ENCODE measurements at regions not wholly inside any gene's neighbourhood (a gene's known extent, or its start where the extent isn't known, plus 50 kb on each side); places are given as distances from the start of the nearest gene placed in this dataset.

DNA sequence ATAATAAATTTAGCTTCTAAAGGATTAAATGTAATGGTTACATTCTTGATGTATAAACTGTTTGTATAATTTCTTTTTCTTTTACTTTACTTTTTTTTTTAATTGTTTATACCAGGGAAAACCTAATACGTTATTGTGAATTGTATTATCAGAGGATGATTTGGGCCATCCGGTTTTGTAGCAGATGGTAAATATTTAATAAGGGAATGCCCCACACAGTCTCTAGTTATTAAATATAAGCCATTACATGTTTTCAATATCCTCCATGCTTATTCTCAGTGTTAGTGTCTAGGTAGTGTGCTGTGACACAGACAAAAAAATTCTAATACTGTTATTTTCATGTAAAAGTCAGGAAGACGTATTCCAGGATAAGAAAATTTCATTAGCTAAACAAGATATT lies 553.9 kb downstream of the ZNF804A start:
- no peak for DNase-seq

DNA sequence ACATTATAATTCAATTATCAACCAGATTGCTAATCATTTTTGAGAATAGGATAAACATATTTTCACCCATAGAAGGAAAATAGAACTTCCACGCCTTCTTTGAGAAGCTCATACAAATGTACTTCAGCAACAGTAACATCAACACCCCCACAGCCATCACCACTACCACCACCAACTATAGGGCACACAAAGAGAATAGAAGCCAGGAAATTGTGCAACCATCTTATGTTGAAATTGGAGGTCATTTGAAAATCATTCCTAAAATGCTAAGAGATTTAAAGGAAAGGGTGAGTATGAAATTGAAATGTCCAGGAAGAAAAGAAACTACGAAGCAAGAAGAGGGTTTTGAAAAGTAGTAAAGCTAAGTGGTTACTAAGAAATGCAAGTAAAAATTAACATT lies 563.4 kb downstream of the ZNF804A start:
- no peak for DNase-seq

DNA sequence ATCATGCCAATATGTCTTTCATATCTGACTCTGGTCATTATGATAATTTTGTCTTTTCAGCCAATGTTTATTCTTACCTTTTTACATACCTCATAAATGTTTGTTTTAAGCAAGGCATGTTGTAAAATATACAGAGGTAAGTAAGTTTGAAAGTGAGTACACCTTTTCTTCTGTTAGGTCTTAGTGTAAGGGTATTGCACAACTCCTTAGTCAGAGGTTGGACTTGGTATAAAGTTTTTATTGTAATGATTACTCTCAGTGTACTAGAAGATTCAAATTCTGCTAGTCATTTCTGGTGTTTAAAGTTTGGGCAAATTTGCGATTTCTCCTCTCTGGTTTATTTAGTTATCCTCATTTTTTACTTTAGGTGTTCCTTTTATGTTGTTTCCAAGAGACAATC lies 564.3 kb upstream of the FSIP2 start:
- no peak for DNase-seq

- no peak for DNase-seq
Measured at GRCh38 chr2:185179743-185180142, 558.9 kb upstream of the FSIP2 start.

DNA sequence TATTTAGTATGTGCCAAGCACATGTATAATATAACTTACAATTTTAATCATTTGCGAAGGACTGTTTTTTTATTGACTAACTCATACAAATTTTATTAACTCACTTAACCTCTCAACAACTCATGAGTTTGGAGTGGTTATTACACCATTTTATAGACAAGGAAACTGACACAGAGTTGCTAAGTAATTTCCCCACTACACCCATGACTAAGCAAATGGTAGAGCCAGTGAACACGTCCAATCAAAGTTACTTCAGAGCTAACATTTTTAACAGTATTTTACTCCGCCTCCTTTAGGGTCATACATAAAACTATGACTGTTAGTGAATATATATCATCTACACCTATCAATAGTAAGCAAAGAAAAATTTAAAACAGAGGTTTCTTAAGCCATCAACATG lies 556.7 kb upstream of the FSIP2 start:
- DNase-seq = no peak

DNA sequence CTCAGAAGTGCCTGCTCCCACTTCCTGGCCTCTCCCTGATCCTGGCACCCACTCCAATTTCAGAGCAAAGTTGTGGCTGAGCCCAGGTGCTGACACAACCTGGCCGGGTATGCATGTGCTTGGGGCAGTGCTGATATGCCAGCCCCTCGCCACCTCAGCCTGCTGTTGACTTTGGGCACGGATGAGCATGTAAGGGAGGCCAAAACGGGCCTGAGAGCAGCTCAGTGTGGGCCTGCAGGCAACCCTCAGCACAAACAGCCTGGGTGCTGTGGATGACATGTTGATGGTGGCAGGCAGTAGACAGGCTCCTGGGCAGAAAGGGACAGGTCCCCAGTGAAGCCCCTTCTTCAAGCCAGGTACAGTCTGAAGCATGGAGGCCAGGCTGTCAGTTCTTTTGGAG lies 553.6 kb upstream of the FSIP2 start:
- DNase-seq = no peak

GRCh38 chr2:185187421-185187820 lies 551.2 kb upstream of the FSIP2 start:
- no peak for DNase-seq

DNA sequence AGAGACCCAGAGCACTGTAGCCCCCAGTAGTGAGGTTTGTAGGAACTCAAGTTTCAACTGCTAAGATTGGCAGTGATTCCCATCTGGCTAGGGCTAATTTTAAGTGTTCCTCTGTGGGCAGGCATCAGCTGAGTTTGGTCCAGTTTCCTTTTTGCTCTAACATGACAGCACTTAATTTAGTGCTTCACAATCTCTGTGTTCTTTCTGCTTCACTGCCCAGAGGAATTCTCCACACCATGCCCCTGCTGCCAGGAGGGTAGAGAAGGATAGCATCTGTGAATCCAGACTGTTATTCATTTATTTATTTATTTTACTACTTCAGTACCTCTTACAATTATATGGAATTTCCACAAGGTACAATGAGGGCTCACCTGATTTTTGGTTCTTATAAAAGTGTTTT lies 549.9 kb upstream of the FSIP2 start:
- no peak for DNase-seq

- DNase-seq = no peak
Measured at GRCh38 chr2:185201063-185201462, 537.5 kb upstream of the FSIP2 start.

DNA sequence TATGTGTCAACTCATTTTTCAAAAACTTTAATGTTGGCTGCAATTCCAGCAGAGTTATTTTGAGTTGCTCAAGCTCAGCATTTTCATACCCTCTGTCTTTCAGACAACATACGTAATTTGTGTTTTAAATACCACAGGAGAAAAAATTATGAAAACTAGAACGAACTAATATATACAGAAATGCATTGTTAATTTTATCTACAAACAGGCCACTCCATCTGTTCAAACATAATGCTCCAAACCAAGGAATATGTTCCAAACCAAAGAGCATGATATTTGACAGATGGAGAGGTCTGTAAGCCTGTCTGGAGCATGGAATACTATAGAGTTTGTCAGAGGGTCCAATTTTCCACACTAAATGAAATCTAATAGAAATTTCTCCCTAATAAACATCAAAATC lies 536.2 kb upstream of the FSIP2 start:
- DNase-seq = no peak

GRCh38 chr2:185202945-185203528 lies 535.6 kb upstream of the FSIP2 start:
- no peak for DNase-seq

DNA sequence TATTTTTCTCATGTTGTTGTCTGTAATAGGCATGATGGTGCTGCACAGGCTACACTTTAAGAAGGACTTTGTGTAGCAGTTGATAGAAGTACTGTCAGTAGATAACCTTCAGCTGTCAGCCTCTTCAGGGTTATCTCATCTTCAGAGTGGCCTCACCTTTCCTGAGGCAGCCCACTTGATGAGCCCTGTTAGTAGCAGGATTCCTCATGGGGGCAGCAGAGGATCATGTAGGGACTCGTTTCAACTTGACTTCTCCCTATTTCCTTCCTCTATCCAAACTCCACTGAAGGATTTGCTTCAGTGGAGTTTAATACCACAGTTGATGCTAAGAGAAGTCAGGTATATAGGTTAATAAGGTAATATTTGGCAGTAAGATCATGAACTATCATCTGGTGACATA lies 530.3 kb upstream of the FSIP2 start:
- no peak for DNase-seq

GRCh38 chr2:185215497-185215896 lies 523.1 kb upstream of the FSIP2 start:
- DNase-seq = no peak

- DNase-seq = no peak
Measured at GRCh38 chr2:185219981-185220380, 518.6 kb upstream of the FSIP2 start.

DNA sequence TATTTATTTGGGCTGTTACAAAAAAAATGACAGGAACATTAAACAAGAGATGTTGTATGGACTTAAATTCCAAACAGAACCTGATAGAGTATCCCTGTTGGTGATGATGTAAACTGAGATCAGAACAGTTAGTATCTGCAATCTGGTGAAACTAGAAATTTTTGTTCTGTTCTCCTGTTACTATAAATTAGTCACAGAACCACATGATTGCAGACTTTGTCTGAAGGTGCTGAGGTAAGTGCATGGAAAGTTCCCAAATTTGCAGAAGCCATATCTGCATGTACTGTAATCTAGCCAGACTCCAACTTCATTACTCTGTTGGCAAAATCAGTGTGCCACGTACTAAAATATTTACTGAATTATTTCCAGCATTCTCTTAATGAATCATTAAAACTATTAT lies 516.3 kb upstream of the FSIP2 start:
- no peak for DNase-seq

- DNase-seq = no peak
Measured at GRCh38 chr2:185227391-185227790, 511.2 kb upstream of the FSIP2 start.

DNA sequence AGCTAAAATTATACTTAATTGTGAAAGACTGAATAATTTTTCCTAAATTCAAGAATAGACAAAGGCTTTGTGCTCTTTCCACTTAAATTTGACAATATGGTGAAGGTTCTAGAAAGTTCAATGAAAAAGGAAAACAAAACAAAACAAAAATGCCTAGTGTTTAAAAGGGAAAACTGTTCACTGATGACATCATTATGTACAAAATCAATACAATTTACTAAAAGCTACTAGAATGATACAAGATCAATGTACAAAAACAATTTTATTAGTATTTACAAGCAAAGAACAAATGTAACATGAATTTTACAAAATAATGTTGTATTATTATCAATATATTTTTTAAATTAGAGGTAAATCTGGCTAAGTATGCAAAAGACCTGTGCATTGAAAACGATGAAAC lies 499.1 kb upstream of the FSIP2 start:
- DNase-seq = no peak

DNA sequence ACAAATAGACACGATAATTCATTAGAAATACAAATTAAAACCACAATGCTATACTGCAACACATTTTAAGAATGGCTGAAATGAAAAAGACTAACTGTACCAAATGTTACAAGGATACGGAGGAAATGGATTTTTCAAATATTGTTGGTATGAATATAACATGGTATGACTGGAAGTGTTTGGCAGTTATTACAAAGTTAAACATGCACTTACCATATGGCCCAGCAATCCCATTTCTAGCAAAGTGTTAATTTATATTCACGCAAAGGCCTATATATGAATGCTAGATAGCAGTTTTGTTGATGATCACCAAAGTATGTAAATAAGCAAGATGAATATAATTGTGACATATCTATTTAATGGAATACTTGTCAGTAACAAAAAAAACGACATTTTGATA lies 497.8 kb upstream of the FSIP2 start:
- DNase-seq = no peak

GRCh38 chr2:185241556-185241955 lies 497.0 kb upstream of the FSIP2 start:
- DNase-seq = no peak

GRCh38 chr2:185242462-185242861 lies 496.1 kb upstream of the FSIP2 start:
- DNase-seq = no peak

- no peak for DNase-seq
Measured at GRCh38 chr2:185245216-185245615, 493.4 kb upstream of the FSIP2 start.

DNA sequence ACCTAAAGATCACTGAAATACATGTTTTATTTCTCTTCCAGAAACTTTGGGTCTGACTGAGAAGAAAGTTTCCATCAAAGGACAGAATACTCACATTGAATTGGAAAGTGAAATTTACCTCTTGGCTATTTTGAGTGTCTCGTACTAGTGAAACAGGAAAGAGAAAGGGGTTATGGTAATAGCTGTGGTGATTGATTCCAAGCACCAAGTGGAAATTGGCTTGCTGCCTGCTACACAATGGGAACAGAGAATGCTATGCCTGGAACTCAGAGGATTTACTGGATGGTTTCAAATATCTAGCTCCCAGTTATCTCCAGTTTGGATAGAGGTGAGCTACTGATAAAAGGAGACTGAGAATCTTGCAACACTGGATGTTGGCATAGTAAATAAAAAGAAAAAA lies 492.8 kb upstream of the FSIP2 start:
- no peak for DNase-seq

DNA sequence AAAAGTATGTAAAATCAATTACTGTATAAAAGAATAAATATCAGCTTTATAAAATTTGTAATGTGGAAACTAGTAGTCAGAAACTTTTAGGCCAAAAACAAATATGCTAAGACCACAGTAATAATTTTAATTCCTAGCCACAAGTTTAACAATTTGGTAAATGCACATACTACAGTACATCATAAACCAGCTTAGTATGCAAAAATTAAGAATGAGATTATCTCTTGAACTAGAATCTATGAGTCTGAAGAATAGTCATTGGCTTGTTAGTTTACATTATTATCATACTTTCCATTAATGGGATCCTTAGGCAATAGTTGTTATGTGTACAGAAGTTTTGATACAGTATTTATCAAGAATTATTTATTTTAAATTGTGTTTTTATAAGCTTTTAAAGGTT lies 491.9 kb upstream of the FSIP2 start:
- DNase-seq = no peak

DNA sequence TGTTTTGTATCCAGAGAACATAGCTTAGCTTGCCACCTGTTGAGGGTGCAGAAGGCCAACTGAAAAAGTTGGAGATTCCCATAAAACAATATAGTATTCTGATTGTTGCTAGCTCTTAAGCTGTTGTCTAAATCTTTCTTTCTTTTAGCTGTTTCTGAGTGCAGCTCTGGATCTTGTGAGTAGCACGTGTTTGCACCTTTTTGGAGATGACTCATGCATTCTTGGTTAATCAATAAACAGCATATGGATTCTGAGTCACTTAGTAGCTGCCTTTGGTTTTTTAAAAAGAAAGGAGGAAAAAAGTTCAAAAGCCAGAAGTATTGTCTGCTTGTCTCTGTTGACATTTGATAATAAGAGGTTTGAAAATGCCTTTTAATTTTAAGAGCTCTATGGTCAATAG lies 483.0 kb upstream of the FSIP2 start:
- DNase-seq = no peak

- DNase-seq = no peak
Measured at GRCh38 chr2:185265747-185266146, 472.9 kb upstream of the FSIP2 start.

- no peak for DNase-seq
Measured at GRCh38 chr2:185268651-185269050, 470.0 kb upstream of the FSIP2 start.
